ENCODE measurements at regions not wholly inside any gene's neighbourhood (a gene's known extent, or its start where the extent isn't known, plus 50 kb on each side); places are given as distances from the start of the nearest gene placed in this dataset.
"Not testable (repeated sequence)": the region's sequence is repeated elsewhere in the genome, so short reads cannot be mapped to it uniquely, and the experiment has no call there.

- Histone ChIP-seq H2AFZ (ENCODE audit: low read length) (no peak overlapping the region), H3K36me3 (replicated peaks; ENCODE audit: insufficient read depth, low read length) (no peaks in the 10 kb centered on the region), H3K27me3 (replicated peaks; ENCODE audit: insufficient read depth, low read length) (no peaks in the 10 kb centered on the region), H3K4me1 (ENCODE audit: low read length) (peaks cover 9% of the 10 kb centered on the region), H3K9ac (ENCODE audit: low read length) (no peak overlapping the region), H3K9me2 (replicated peaks; ENCODE audit: insufficient read depth, low read length) (no peaks in the 10 kb centered on the region), H3K4me3 (ENCODE audit: low read length) (no peak overlapping the region), H3K4me2 (ENCODE audit: low read depth, low read length) (no peak overlapping the region), H3F3A (ENCODE audit: insufficient read depth, low read length) (no peaks in the 10 kb centered on the region), H3K79me2 (ENCODE audit: low read length) (no peaks in the 10 kb centered on the region), H3K27ac (ENCODE audit: low read length) (no peak overlapping the region), H3K9me3 (replicated peaks; ENCODE audit: insufficient read depth, low read length) (no peaks in the 10 kb centered on the region), H4K20me1 (ENCODE audit: insufficient read depth, low read length) (no peaks in the 10 kb centered on the region)
- DNase-seq: no peak
- no peak for TF ChIP-seq CTCF (IDR thresholded peaks at IDR 0.05; ENCODE audit: low read length)
- TF ChIP-seq EZH2phosphoT487 (IDR thresholded peaks at IDR 0.05; ENCODE audit: low read length): no peak
- no peak for TF ChIP-seq EZH2 (optimal IDR thresholded peaks at IDR 0.05; ENCODE audit: low read depth, low read length)
Measured at GRCh38 chr10:83545901-83546391, 593.4 kb upstream of the GHITM start.

DNA sequence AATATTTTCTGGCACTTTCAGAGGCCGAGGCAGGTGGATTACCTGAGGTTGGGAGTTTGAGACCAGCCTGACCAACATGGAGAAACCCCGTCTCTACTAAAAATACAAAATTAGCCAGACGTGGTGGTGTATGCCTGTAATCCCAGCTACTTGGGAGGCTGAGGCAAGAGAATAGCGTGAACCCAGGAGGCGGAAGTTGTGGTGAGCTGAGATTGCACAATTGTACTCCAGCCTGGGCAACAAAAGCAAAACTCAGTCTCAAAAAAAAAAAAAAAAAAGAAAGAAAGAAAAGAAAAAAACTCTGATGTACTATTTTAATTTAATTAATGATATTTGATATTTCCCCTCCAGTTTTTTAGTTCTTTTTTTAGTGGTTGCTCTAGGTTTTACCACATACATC lies 588.1 kb upstream of the GHITM start:
- not testable (repeated sequence) for H3K9me2 ChIP-seq (replicated peaks; ENCODE audit: insufficient read depth, low read length); H3K36me3 ChIP-seq (replicated peaks; ENCODE audit: insufficient read depth, low read length); H3K4me2 ChIP-seq (ENCODE audit: low read depth, low read length); H3K27me3 ChIP-seq (replicated peaks; ENCODE audit: insufficient read depth, low read length); H3K4me3 ChIP-seq (ENCODE audit: low read length); H3K79me2 ChIP-seq (ENCODE audit: low read length); H3K9me3 ChIP-seq (replicated peaks; ENCODE audit: insufficient read depth, low read length); H3K4me1 ChIP-seq (ENCODE audit: low read length); DNase-seq; H3K27ac ChIP-seq (ENCODE audit: low read length); H3F3A ChIP-seq (ENCODE audit: insufficient read depth, low read length); H2AFZ ChIP-seq (ENCODE audit: low read length); H3K9ac ChIP-seq (ENCODE audit: low read length); H4K20me1 ChIP-seq (ENCODE audit: insufficient read depth, low read length)

GRCh38 chr10:83553366-83553765 lies 585.9 kb upstream of the GHITM start:
- H3K9me3 ChIP-seq (replicated peaks; ENCODE audit: insufficient read depth, low read length): no peaks in the 10 kb centered on the region
- H4K20me1 ChIP-seq (ENCODE audit: insufficient read depth, low read length): no peaks in the 10 kb centered on the region
- no peak for DNase-seq
- H3K4me3 ChIP-seq (ENCODE audit: low read length): no peak overlapping the region
- H3K4me2 ChIP-seq (ENCODE audit: low read depth, low read length): no peak overlapping the region
- no peak overlapping the region for H3K9ac ChIP-seq (ENCODE audit: low read length)
- H3K36me3 ChIP-seq (replicated peaks; ENCODE audit: insufficient read depth, low read length): no peaks in the 10 kb centered on the region
- H3K79me2 ChIP-seq (ENCODE audit: low read length): no peaks in the 10 kb centered on the region
- no peaks in the 10 kb centered on the region for H3K27me3 ChIP-seq (replicated peaks; ENCODE audit: insufficient read depth, low read length)
- H3F3A ChIP-seq (ENCODE audit: insufficient read depth, low read length): no peaks in the 10 kb centered on the region
- H3K9me2 ChIP-seq (replicated peaks; ENCODE audit: insufficient read depth, low read length): no peaks in the 10 kb centered on the region
- no peaks in the 10 kb centered on the region for H3K4me1 ChIP-seq (ENCODE audit: low read length)
- no peak overlapping the region for H2AFZ ChIP-seq (ENCODE audit: low read length)
- no peak overlapping the region for H3K27ac ChIP-seq (ENCODE audit: low read length)
- no peak for TF ChIP-seq EZH2 (optimal IDR thresholded peaks at IDR 0.05; ENCODE audit: low read depth, low read length)
- TF ChIP-seq CTCF (IDR thresholded peaks at IDR 0.05; ENCODE audit: low read length): no peak
- TF ChIP-seq EZH2phosphoT487 (IDR thresholded peaks at IDR 0.05; ENCODE audit: low read length): no peak

- Histone ChIP-seq H3K36me3 (replicated peaks; ENCODE audit: insufficient read depth, low read length) (no peaks in the 10 kb centered on the region), H3K4me1 (ENCODE audit: low read length) (no peaks in the 10 kb centered on the region), H3K4me3 (ENCODE audit: low read length) (no peak overlapping the region), H4K20me1 (ENCODE audit: insufficient read depth, low read length) (no peaks in the 10 kb centered on the region), H3K9me3 (replicated peaks; ENCODE audit: insufficient read depth, low read length) (no peaks in the 10 kb centered on the region), H3K27me3 (replicated peaks; ENCODE audit: insufficient read depth, low read length) (no peaks in the 10 kb centered on the region), H3K4me2 (ENCODE audit: low read depth, low read length) (no peak overlapping the region), H3K9me2 (replicated peaks; ENCODE audit: insufficient read depth, low read length) (no peaks in the 10 kb centered on the region), H2AFZ (ENCODE audit: low read length) (no peak overlapping the region), H3F3A (ENCODE audit: insufficient read depth, low read length) (no peaks in the 10 kb centered on the region), H3K9ac (ENCODE audit: low read length) (no peak overlapping the region), H3K27ac (ENCODE audit: low read length) (no peak overlapping the region), H3K79me2 (ENCODE audit: low read length) (no peaks in the 10 kb centered on the region)
- TF ChIP-seq CTCF (IDR thresholded peaks at IDR 0.05; ENCODE audit: low read length): no peak
- TF ChIP-seq EZH2 (optimal IDR thresholded peaks at IDR 0.05; ENCODE audit: low read depth, low read length): no peak
- TF ChIP-seq EZH2phosphoT487 (IDR thresholded peaks at IDR 0.05; ENCODE audit: low read length): no peak
- DNase-seq: no peak
Measured at GRCh38 chr10:83555264-83555663, 584.0 kb upstream of the GHITM start.

Data from MM.1S (cell line).